ENCODE measurements at regions not wholly inside any gene's neighbourhood (a gene's known extent, or its start where the extent isn't known, plus 50 kb on each side); places are given as distances from the start of the nearest gene placed in this dataset.

DNA sequence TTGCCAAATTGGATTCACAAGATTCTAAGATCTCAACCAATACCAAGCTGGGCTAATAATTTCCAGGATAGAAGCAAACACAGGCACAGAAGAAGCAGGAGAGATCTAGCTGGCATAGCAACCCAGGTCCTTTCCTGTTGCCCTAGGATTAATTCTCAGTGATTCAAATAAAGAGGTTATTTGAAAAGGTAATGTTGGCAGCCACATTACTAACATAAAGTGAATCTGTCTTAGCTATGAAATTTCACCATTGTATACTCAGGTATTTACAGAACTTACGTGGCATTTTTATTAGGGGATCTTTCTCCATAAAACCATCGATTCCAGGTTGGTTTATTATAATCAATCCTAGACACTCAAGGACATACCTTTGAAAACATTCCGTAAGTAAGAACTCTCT, 379.3 kb upstream of the POM121L12 start:
- no peak for DNase-seq (ENCODE audit: low read depth)
- H3K4me3 ChIP-seq (ENCODE audit: low read depth, low read length): no peak overlapping the region
- TF ChIP-seq, protein P1, sequence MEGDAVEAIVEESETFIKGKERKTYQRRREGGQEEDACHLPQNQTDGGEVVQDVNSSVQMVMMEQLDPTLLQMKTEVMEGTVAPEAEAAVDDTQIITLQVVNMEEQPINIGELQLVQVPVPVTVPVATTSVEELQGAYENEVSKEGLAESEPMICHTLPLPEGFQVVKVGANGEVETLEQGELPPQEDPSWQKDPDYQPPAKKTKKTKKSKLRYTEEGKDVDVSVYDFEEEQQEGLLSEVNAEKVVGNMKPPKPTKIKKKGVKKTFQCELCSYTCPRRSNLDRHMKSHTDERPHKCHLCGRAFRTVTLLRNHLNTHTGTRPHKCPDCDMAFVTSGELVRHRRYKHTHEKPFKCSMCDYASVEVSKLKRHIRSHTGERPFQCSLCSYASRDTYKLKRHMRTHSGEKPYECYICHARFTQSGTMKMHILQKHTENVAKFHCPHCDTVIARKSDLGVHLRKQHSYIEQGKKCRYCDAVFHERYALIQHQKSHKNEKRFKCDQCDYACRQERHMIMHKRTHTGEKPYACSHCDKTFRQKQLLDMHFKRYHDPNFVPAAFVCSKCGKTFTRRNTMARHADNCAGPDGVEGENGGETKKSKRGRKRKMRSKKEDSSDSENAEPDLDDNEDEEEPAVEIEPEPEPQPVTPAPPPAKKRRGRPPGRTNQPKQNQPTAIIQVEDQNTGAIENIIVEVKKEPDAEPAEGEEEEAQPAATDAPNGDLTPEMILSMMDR (IDR thresholded peaks at IDR 0.05; ENCODE audit: insufficient read depth, low read depth, low read length): no peak

DNA sequence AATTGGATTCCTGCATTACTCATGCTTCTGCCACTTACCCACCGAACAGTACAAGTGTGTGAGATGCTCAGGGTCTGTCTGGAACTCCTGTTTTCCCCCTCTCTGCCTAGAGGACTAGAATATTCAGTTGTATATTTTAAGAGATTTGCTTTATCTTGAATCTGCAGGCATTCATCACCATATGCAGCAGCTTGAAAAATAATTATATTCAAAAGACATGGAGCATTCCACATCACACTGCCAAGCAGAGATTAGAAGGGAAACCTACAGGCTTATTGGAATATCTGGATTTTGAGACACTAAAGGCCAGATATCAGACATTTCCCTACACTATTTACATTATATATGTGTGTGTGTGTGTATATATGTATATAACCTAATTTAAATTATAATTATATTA, 382.8 kb upstream of the POM121L12 start:
- TF ChIP-seq, protein P1 (IDR thresholded peaks at IDR 0.05; ENCODE audit: insufficient read depth, low read depth, low read length): no peak
- no peak overlapping the region for H3K4me3 ChIP-seq (ENCODE audit: low read depth, low read length)
- no peak for DNase-seq (ENCODE audit: low read depth)

DNA sequence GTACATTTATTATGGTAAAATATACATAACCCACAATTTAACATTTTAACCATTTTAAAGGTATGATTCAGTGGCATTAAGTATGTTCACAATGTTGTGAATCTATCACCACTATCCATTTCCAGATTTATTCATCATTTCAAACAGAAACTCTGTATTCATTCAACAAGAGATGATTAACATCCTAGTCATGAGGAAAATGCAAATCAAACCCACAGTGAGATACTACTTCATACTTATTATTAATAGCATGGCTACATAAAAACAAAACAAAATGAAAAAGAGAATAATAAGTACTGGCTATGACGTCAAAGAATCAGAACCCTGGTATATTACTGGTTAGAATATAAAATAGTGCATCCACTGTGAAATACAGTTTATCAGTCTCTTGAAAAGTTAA, 386.6 kb upstream of the POM121L12 start:
- TF ChIP-seq, protein P1 (IDR thresholded peaks at IDR 0.05; ENCODE audit: insufficient read depth, low read depth, low read length): no peak
- DNase-seq (ENCODE audit: low read depth): no peak
- no peak overlapping the region for H3K4me3 ChIP-seq (ENCODE audit: low read depth, low read length)

DNA sequence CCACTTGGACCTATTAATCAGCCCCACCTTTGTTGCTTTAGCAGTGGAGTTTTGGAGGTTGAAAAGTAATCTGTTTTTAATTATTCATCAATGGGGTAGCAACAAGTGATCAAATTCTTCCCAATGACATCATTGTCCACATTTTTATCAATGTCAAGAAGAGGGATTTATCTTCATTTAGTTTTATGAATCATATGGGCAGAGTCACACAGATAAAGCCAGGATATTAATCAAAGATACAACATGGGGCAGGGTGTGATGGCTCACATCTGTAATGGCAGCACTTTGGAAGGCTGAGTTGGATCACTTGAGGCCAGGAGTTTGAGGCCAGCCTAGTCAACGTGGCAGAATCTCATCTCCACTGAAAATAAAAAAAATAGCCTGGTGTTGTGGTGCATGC, 388.4 kb upstream of the POM121L12 start:
- no peak overlapping the region for H3K4me3 ChIP-seq (ENCODE audit: low read depth, low read length)
- DNase-seq (ENCODE audit: low read depth): no peak
- TF ChIP-seq, protein P1 (IDR thresholded peaks at IDR 0.05; ENCODE audit: insufficient read depth, low read depth, low read length): no peak

DNA sequence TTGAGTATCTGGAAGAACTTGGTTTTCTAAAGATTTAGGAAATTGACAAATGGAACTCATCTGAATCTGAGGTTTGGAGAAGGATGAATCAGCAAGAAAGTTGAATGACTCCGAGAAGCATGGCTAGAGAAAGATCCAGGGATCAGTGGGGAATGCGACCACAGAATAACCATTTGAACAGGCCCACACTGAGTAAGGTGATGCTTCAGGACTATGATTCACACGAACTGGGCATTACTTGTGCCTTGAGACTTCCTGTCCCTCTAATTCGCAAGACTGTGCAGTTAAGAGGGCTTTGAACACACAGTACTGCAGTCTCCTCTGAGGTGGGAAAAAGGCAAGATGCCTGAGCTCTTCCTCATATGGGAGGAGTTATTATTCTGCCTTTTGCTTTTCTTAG, 395.5 kb upstream of the POM121L12 start:
- H3K4me3 ChIP-seq (ENCODE audit: low read depth, low read length): no peak overlapping the region
- TF ChIP-seq, protein P1 (IDR thresholded peaks at IDR 0.05; ENCODE audit: insufficient read depth, low read depth, low read length): no peak
- DNase-seq (ENCODE audit: low read depth): no peak

DNA sequence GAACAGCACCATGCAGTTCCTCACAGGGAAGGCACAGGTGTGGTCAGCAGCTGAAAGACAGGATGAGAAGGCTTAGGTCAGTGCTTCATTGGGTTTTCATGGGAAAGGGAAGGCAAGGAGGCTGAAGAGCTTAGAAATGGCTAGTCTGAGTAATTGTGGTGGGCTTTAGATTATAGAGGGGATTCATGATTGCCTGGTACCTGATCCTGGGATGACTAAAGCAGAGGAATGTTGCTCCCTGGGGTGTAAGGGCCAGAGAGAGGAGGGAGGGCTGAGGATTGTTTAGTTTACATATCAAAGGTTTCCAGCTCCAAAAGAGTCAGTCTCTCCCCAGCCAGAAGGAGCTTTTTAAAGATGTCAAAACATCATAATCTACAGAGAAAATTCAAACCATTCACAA, 396.3 kb upstream of the POM121L12 start:
- no peak for DNase-seq (ENCODE audit: low read depth)
- TF ChIP-seq, protein P1 (IDR thresholded peaks at IDR 0.05; ENCODE audit: insufficient read depth, low read depth, low read length): no peak
- H3K4me3 ChIP-seq (ENCODE audit: low read depth, low read length): no peak overlapping the region

DNA sequence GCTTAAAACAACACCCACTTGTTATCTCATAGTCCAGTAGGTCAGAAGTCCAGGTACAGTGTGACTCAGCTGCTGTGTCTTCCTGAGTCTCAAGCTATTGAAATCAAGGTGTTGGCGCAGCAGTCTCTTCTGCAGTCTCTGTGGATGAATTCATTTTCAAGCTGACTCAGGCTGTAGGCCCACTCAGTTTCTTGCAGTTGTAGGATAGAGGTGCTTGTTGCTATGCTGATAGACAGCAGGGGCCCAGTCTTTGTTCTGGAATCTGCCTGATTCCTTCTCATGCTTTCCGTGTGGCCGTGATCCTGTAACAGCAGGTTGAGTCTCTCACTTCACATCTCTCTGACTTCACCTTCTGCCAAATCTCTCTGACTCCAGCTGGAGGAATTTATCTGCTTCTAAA, 400.4 kb upstream of the POM121L12 start:
- no peak for DNase-seq (ENCODE audit: low read depth)
- no peak overlapping the region for H3K4me3 ChIP-seq (ENCODE audit: low read depth, low read length)
- TF ChIP-seq, protein P1 (IDR thresholded peaks at IDR 0.05; ENCODE audit: insufficient read depth, low read depth, low read length): no peak

Data from fibroblast of villous mesenchyme (primary cell).